ENCODE measurements at regions not wholly inside any gene's neighbourhood (a gene's known extent, or its start where the extent isn't known, plus 50 kb on each side); places are given as distances from the start of the nearest gene placed in this dataset.

GRCh38 chr22:48171271-48171691 is 1408.8 kb downstream of the TBC1D22A start:
- DNase-seq (ENCODE audit: low read depth): no peak

GRCh38 chr22:48169227-48169626 is 1406.8 kb downstream of the TBC1D22A start:
- no peak for DNase-seq (ENCODE audit: low read depth)

- DNase-seq (ENCODE audit: low read depth): no peak
Measured at GRCh38 chr22:48167238-48167637, 1404.8 kb downstream of the TBC1D22A start.

GRCh38 chr22:48161298-48161697 is 1398.8 kb downstream of the TBC1D22A start:
- DNase-seq (ENCODE audit: low read depth): no peak

GRCh38 chr22:48157676-48158075 is 1395.2 kb downstream of the TBC1D22A start:
- no peak for DNase-seq (ENCODE audit: low read depth)

GRCh38 chr22:48156603-48157355 is 1394.3 kb downstream of the TBC1D22A start:
- no peak for DNase-seq (ENCODE audit: low read depth)

GRCh38 chr22:48155446-48155845 is 1393.0 kb downstream of the TBC1D22A start:
- DNase-seq (ENCODE audit: low read depth): no peak

GRCh38 chr22:48154943-48155240 is 1392.4 kb downstream of the TBC1D22A start:
- no peak for DNase-seq (ENCODE audit: low read depth)

GRCh38 chr22:48154169-48154942 is 1391.9 kb downstream of the TBC1D22A start:
- no peak for DNase-seq (ENCODE audit: low read depth)

- DNase-seq (ENCODE audit: low read depth): no peak
Measured at GRCh38 chr22:48153726-48154125, 1391.3 kb downstream of the TBC1D22A start.

GRCh38 chr22:48152916-48153315 is 1390.5 kb downstream of the TBC1D22A start:
- no peak for DNase-seq (ENCODE audit: low read depth)

- no peak for DNase-seq (ENCODE audit: low read depth)
Measured at GRCh38 chr22:48152164-48152775, 1389.8 kb downstream of the TBC1D22A start.

- DNase-seq (ENCODE audit: low read depth): no peak
Measured at GRCh38 chr22:48151641-48152040, 1389.2 kb downstream of the TBC1D22A start.

- DNase-seq (ENCODE audit: low read depth): no peak
Measured at GRCh38 chr22:48147831-48148230, 1385.4 kb downstream of the TBC1D22A start.

- DNase-seq (ENCODE audit: low read depth): no peak
Measured at GRCh38 chr22:48147404-48147803, 1385.0 kb downstream of the TBC1D22A start.

- DNase-seq (ENCODE audit: low read depth): no peak
Measured at GRCh38 chr22:48146426-48146825, 1384.0 kb downstream of the TBC1D22A start.

- DNase-seq (ENCODE audit: low read depth): no peak
Measured at GRCh38 chr22:48145738-48146137, 1383.3 kb downstream of the TBC1D22A start.

- no peak for DNase-seq (ENCODE audit: low read depth)
Measured at GRCh38 chr22:48144318-48144717, 1381.9 kb downstream of the TBC1D22A start.

GRCh38 chr22:48143856-48144255 is 1381.4 kb downstream of the TBC1D22A start:
- DNase-seq (ENCODE audit: low read depth): no peak

- no peak for DNase-seq (ENCODE audit: low read depth)
Measured at GRCh38 chr22:48142388-48142787, 1379.9 kb downstream of the TBC1D22A start.

- DNase-seq (ENCODE audit: low read depth): no peak
Measured at GRCh38 chr22:48141301-48141700, 1378.9 kb downstream of the TBC1D22A start.

GRCh38 chr22:48140261-48140813 is 1377.9 kb downstream of the TBC1D22A start:
- DNase-seq (ENCODE audit: low read depth): no peak

GRCh38 chr22:48139776-48140175 is 1377.3 kb downstream of the TBC1D22A start:
- no peak for DNase-seq (ENCODE audit: low read depth)

Data from non-pigmented ciliary epithelial cell (primary cell).